ENCODE measurements at regions not wholly inside any gene's neighbourhood (a gene's known extent, or its start where the extent isn't known, plus 50 kb on each side); places are given as distances from the start of the nearest gene placed in this dataset.

DNA sequence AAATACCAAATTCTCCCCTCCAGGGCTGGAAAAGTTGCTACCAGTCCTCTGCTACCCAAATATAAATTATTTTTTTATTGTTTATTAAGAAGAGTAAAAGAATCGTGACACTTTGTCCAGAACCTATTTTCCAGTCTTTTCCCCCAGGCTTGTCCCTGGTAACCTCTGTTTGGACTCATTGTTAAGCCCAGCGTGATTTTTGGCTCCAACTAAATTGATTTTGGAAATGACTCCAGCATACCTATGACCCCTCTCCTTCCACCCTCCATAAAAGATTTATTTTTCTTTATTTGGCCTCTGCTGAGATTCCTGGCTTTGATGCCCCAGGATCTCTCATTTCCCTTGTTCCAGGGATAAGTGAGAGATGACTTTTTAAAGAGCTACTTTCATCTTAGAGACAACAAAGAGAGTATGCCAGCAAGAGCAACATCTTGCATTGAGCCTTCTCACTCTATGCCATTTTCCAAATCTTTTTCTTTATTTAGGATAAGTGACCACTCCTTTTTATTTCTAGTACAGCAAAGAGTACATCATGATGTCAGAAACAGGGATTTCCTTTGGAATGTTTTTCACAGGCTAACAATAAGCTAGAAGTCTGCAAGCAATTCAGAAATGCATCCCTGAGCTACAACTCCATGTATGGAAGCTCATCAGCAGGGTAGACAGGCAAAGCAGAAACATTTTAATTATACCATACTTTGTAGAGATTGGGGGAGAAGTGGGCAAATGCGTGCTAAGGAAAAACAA is 75.8 kb downstream of the DAD1 start:
- DNase-seq (ENCODE audit: low read depth in 2 of 2), result no peak

DNA sequence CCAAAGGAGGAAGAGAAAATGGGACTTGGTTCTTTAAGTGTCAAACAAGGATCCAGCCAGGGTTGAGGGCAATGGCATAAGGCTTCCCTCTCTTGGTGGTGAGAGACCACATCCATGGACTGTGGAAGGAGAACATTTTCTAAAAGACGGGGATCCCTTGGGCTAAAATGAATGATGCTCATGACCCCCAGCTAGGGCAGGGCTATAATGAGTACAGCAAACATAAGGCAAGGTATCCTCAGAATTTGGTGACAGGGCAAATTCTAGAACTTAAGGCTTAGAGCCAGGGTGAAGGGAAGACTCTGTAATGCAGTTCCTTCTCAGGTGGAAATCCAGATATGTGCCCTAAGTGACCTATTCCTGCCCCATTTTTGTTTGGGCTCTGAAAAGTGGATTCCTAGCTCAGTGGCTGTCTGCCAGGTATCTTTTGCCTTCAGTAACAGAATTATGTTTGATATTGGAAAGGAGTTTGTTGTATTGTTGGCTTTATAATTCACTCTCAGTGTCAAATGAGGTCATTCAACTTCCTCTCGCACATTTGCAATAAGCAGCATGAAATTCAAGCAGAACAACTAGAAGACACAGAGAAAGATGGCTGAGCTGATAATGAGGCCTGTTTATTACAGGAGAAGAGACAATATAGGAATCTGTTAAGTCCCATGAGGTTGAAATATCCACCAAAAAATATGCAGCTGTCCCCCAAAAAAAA is 76.8 kb downstream of the DAD1 start:
- DNase-seq (ENCODE audit: low read depth in 2 of 2), result no peak

GRCh38 chr14:22510527-22511110 is 78.4 kb downstream of the DAD1 start:
- no peak for DNase-seq (ENCODE audit: low read depth in 2 of 2)

DNA sequence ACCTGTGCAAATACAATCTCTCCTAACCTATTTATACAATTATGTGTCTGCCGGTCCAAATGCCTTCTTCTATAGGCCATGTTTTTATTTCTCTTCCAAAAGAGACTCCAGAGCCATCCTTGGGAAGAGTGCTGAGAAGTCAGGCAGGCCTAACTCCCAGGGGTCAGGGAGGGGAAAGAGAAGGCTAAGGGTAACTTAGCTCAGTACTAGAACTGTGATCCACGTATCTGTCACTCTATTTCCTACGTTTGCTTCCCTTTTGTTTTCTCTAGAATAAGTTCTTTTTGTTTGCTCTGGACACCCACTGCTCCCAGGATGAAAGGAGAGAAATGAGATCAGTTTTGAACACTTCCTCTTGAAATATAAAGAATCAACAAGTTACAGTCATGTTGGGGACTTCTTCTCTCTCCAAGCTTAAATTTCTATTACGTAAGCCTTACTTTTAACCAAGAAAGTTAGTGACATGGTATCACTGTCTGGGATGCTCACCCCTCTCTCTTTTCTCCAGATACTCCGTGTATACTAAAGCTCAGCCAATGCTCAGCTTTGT is 79.2 kb downstream of the DAD1 start:
- DNase-seq (ENCODE audit: low read depth in 2 of 2), result no peak

DNA sequence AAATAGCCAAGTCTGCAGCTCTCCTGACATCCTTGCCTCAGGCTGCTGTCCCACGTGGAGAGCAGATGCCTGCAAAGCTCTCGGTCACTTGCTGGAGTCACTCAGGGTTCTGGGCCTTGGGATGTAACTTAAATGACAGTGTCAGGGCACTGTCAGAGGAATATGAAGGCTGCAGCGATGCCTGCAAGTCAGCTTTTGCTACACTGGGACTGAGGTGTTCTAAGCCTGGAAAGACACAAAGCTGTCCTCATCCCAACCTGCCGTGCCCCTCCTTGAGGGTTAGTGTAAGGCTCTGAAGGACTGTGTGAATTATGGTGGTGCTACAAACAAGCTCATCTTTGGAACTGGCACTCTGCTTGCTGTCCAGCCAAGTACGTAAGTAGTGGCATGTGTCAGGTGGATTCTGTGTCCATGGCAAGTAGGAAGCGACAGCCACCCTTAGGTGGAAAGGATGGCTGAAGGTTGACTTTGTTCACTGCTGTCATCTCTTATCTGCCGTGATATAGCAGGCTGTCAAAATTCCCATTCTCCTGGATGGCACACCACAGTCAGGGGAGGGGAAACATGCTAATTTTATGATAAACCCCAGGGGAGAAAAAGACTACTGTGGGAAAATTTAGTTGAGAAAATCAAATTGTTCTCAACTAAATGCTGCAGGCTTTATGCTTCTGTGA is 79.9 kb downstream of the DAD1 start:
- DNase-seq (ENCODE audit: low read depth in 2 of 2), result no peak

DNA sequence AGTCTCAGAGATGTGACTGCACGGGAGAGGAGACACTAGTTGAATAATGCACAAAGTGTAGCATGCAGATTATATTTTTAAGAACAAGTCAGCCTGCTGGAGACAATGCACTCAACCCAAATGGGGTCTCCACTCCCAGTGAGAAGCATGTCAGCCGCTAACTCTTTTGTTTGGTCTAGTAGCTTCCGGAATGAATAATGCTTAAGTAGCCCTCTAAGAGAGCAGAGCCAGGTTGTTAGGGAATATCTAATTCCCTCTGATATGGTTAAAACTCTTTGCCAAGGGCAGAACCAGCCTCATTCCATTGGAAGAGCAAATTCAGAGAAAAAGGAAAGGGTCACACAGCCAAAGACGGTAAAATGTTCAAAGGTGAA is 80.4 kb downstream of the DAD1 start:
- no peak for DNase-seq (ENCODE audit: low read depth in 2 of 2)

DNA sequence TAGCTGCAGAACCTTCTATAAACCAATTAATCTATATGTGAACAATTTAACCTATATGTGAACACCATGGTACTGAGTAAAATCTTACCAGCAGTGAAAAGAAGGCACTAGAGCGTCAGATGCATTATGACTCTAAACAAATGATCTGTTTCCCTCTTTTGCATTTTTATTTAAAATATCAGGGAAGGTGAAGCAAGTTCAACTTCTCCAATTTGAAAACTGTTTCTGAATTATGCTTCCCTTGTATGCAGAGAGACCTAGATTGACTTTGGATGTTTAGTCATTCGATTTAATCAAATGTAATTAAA is 80.9 kb downstream of the DAD1 start:
- no peak for DNase-seq (ENCODE audit: low read depth in 2 of 2)

- no peak for DNase-seq (ENCODE audit: low read depth in 2 of 2)
These were observed 82.2 kb downstream of the DAD1 start for GRCh38 chr14:22506778-22507351.

DNA sequence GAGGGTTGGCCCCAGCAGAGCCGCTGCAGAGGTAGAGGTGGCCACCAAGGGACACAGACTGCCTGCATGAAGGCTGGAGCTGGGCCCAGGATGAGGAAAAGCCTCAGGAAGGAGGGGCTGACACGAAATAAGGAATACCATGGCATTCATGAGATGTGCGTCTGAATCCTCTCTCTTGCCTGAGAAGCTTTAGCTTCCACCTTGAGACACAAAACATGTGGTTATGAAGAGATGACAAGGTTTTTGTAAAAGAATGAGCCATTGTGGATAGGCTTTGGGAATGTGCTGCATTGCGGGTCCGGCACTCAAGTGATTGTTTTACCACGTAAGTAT is 82.7 kb downstream of the DAD1 start:
- DNase-seq (ENCODE audit: low read depth in 2 of 2), result no peak

GRCh38 chr14:22505697-22506377 is 83.2 kb downstream of the DAD1 start:
- DNase-seq (ENCODE audit: low read depth in 2 of 2), result no peak

DNA sequence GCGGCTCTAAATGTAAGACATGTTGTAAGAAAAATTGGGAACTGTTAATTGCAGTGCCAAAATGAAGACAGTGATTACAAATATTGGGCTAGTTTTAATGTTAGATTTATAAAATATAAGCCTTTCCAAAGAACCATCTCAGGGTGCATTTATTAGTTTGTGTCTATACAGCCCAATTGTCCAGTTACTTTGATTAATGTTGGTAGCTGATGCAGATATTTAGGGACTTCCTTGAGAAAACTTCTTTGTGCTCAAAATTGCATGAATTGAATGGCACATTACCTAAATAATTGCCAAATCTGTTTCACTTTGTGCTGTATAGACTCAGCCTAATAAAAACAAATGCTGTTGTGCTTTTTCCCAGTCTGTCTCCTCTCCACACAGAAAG is 83.7 kb downstream of the DAD1 start:
- DNase-seq (ENCODE audit: low read depth in 2 of 2), result no peak

DNA sequence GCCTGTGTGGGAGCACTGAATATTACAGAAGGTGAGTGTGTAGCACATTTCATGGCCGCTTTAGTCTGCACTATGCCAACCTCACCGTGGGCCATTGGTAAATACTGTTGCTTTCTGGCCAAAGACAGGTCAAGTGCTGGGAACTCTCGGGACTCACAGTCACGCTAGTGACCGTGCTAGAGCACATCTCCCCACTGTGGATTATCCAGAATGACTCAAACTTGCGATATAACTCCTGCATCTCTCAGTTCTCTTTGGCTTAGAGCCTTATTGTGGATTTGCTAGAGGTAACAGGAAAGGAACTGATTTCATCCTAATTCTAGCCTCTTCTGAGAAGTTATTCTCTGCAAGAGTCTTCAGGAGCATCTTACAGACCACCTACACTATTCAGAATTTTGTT is 86.5 kb downstream of the DAD1 start:
- DNase-seq (ENCODE audit: low read depth in 2 of 2), result no peak

DNA sequence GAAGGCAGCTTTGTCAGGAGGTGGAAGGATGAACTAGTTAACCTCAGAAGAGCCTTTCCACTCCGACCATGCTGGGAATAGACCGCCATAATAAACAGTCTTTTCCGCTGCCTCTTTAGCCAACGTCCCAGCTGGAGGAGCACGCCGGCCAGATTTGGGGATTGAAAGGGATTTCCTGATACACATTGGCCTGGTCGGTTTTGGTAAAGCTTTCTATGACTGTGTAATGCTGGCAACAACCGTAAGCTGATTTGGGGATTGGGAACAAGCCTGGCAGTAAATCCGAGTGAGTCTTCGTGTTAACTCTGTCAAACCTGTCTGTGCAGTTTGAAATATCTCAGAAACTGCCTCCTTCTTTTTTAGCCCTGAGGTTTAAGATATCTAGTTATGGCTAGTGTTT is 87.0 kb downstream of the DAD1 start:
- DNase-seq (ENCODE audit: low read depth in 2 of 2), result no peak

DNA sequence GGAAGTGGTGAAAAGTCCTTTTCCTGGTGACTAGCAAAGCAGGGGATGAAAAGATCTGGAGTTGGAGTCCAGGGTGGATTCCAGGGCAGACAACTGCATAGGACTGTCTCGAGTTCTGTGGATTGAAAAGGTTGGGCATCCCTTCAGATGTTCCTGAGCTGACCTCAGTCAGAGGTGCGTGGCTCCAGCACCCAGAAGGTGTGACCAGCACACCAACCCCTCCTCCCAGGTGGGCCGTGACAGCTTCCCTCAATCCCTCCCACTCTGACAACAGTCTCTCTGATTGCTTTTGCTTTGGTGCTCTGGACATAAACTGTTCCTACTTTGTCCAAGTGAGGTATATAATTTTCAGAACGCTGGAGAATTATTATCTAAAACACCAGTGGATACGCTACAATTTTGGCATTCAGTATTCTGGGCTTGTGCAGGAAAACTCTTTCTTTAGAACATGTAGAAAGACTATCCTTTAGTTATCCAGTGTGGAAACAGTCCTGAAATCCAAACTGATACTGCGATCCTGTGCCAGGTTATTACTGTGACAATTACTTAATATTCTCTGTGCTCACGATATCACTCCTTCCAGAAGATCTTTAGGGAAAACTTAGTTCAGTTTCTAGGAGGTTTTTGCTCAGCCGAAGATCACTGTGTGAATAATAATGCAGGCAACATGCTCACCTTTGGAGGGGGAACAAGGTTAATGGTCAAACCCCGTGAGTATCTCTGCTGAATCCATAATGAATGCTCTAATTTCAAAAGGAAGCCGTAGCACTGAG is 87.9 kb downstream of the DAD1 start:
- no peak for DNase-seq (ENCODE audit: low read depth in 2 of 2)

DNA sequence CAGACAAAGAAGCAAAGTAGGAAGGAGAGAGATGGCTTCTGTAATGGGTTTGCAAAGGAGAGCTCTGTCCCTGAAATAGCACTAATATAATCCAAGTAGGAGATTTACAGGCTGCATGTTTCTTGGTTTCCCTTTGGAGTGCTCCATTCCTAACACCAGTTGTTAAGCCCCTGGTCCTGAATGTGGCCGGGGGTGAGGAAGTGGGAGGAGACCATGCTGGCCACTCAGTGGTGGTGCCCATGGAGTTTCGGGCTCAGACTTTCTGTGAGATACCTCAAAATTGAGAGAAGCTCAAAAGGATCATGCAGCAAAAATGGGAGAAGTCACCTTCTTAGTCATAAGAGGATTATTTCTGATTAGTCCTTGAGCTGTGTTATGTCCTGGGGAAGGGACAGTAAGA is 88.5 kb downstream of the DAD1 start:
- DNase-seq (ENCODE audit: low read depth in 2 of 2), result no peak

DNA sequence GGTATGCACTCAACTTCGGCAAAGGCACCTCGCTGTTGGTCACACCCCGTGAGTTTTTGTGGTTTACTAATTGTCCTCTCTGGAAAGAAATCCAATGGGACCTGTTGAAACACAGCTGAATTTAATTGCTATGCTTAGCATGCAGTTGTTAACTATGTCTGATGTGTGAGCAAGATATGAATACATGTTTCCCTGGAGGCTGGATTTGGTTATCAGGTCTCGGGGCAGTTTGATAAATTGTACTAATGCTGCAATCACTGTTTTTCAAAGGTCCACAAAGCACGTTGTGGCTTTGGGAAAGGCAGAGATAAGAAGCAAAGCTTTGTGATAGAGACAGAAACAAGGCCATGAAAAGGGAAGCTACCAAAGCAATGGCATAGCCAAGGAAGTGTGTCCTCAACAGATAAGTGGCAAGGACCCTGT is 91.3 kb downstream of the DAD1 start:
- DNase-seq (ENCODE audit: low read depth in 2 of 2), result no peak

- DNase-seq (ENCODE audit: low read depth in 2 of 2), result no peak
These were observed 91.9 kb downstream of the DAD1 start for GRCh38 chr14:22497144-22497423.

DNA sequence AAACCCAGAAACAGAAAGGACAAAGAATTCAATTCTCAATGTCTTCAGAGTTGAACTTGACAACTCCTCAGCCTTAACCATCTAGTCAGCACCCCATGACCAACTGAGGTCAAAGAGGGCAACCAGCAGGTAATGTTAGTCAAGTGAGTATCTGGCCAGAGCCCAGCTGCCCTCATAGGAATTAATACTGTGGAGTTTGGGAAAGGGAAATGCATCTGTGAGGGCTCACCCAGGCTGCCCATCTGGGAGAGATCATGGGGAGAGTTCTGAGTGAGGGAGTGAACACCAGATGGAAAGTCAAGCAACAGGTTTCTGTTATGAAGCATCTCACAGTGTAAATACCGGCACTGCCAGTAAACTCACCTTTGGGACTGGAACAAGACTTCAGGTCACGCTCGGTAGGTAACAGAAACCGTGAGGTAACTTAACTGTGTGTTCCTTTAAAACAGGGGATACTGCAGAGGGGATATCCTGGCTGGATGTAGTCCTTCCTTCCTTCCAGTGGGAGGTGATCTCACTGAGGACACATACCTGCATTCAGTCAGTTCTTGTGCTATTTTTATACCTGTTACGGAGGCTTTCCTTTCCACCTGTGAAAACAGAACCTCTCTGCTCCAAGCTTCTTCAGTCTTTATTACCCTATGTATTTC is 94.4 kb downstream of the DAD1 start:
- DNase-seq (ENCODE audit: low read depth in 2 of 2), result no peak

DNA sequence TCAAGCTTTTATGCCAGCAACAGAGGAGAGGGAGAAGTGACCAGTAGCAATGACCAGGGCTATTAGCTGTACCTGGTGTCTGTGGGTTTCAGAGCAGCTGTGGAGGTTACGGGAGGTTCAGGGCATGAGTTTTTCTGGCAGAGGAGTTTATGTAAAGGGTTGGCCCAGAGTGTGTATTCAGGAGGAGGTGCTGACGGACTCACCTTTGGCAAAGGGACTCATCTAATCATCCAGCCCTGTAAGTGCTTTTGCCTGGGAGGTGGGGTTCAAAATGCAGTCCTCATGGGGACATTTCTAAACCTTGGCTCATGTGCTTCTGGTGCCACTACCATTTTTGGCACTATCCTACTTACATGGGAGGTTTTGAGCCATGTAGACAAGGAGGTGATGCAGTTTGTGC is 95.3 kb downstream of the DAD1 start:
- no peak for DNase-seq (ENCODE audit: low read depth in 2 of 2)

GRCh38 chr14:22492622-22493542 is 96.1 kb downstream of the DAD1 start:
- DNase-seq (ENCODE audit: low read depth in 2 of 2), result no peak

All from stimulated activated CD4-positive, alpha-beta T cell treated with anti-CD3 and anti-CD28 coated beads, Interleukin-1b, Interleukin-23, amount 100 ng/mL, for 4 hours (primary cell).